Stimulated activated CD4-positive, alpha-beta T cell treated with anti-CD3 and anti-CD28 coated beads, Interleukin-4, amount 100 ng/mL, for 24 hours (primary cell): ENCODE measurements at regions not wholly inside any gene's neighbourhood (a gene's known extent, or its start where the extent isn't known, plus 50 kb on each side); places are given as distances from the start of the nearest gene placed in this dataset.
"Not testable (repeated sequence)": the region's sequence is repeated elsewhere in the genome, so short reads cannot be mapped to it uniquely, and the experiment has no call there.

Experiments
- DNase-seq: peaks from one replicate; pipeline ENCODE4 v3.0.0-alpha.2; 2020

DNA sequence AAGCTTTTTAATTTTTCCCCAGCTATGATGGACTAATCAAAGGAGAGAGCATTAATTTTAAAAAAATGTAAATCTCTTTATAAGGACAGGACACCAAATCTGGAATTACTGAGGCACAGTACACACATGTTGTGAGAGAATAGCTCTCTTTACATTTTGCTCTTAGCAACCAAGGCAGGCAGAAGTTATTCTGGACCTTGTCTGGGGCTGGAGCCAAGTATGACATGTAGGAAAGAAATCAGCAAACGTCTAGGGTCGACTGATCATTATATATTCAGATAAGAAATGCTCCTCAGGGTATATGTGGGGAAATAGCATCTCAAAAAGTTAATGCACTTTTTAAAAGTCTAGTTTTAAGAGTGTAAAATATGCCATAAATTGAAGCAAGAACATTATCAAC lies 1330.0 kb upstream of the CELF4 start:
- no peak for DNase-seq

DNA sequence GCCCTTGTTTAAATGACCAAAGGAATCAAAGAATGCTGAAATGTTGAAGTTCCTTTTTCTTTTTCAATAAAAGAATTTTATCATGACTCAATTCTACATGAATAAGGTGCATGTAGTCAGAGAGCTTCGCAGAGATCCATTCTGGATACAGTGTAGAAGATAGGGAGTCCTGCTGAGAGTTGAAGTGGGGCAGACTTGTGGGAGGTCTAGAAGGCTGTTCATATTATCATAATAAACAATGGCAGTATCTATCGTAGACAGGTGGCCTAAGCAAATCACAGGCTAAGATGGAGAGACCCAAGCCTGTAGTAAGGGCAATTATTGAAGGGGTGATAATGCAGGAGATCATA lies 1322.0 kb upstream of the CELF4 start:
- DNase-seq = no peak

GRCh38 chr18:38886861-38887670 lies 1321.5 kb upstream of the CELF4 start:
- DNase-seq = no peak

GRCh38 chr18:38886235-38886634 lies 1320.6 kb upstream of the CELF4 start:
- no peak for DNase-seq

DNA sequence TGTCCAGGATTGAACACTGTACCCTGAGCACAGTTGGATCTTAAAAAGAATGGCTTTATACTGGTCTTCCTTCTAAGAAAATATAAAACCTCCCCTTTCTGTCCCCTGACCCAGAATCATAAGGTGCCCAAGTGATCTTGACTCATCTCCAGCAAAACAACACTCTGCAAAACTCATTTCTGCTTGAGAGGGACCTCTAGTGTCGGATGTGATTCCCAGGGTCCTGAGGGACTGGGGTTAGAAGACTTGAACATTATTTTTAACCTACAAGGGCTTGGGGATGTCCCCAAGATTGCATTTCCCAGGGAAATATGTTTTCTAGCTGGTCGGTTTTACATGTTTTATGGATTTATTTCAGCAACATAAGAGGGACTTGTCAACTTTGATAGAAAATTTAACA lies 1318.5 kb upstream of the CELF4 start:
- no peak for DNase-seq

DNA sequence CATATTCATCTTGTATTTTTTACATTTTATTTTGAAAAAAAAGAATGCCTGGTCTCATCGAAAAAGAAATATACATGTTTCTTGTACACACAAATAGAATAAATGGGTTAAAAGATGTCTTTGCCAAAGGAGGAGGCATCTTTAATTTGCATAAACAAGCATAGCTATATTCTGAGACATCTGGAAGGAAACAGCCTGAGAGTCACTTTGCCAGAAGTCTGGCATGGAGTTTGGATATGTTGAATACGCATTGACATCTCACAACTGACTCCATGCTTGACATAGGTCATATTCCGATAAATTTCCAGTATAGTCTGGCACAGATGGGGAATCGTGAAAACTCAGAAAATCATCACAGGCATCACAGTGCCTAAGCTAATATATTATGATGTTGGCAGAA lies 1317.5 kb upstream of the CELF4 start:
- no peak for DNase-seq

GRCh38 chr18:38879871-38880270 lies 1314.3 kb upstream of the CELF4 start:
- DNase-seq = no peak

- no peak for DNase-seq
Measured at GRCh38 chr18:38872342-38872741, 1306.7 kb upstream of the CELF4 start.

DNA sequence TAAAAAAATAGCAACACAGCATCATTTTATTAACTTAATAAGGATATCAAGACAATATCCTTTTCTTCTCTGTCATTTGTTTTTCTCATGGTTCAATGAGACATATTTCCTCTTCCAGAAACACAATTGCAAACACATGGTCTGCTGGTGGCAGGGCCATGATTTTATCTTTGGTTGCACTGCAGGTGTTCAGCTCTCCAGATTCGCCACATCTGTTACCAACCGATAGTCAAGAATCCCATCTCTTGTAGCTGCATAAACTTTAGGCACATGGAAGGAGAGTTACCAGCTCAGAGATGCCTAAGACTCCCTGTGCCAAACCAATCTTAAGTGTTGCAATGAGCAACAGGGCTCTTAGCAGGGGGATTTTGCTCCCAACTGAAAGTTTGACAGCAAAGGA lies 1303.2 kb upstream of the CELF4 start:
- no peak for DNase-seq

DNA sequence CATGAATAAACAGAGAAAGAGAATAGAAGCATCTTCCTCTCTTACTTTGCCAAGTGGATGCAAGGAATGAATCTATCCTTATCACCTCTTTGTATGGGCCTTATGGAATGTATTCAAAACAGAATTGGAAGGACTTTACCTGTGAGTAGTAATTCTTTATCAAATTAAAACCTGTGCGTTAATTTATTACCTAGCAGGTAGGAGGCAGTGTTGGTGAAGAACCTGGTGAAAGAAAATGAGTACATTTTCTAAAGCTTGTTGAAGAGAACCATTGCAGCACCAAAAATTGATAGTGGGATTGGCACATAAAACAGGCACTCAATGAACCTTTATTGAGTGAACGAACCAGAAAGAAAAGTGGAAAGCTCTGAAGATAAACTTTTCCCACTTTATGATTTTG lies 1302.1 kb upstream of the CELF4 start:
- DNase-seq = no peak

GRCh38 chr18:38851526-38851925 lies 1285.9 kb upstream of the CELF4 start:
- DNase-seq = no peak

- no peak for DNase-seq
Measured at GRCh38 chr18:38847326-38847725, 1281.7 kb upstream of the CELF4 start.

- no peak for DNase-seq
Measured at GRCh38 chr18:38843291-38843690, 1277.7 kb upstream of the CELF4 start.

- DNase-seq = no peak
Measured at GRCh38 chr18:38826247-38826646, 1260.6 kb upstream of the CELF4 start.

DNA sequence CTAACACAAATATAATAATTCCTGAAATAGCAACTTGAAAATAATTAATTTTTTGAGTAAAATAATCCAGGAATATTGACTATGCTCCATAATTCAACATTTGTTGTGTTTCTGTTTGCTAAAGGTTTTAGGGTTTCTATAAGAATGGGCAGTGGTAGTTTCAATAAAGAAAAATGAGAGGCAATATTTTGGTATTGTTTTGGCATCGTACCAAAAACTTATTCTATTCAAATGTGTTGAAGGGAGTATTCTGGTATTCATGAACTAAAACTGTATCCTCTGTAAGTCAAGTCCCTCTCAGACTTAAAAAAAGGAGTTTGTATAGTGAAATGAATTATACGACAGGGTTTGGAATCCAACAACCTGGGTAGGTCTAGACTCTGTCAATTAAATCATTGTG lies 1245.6 kb upstream of the CELF4 start:
- no peak for DNase-seq

DNA sequence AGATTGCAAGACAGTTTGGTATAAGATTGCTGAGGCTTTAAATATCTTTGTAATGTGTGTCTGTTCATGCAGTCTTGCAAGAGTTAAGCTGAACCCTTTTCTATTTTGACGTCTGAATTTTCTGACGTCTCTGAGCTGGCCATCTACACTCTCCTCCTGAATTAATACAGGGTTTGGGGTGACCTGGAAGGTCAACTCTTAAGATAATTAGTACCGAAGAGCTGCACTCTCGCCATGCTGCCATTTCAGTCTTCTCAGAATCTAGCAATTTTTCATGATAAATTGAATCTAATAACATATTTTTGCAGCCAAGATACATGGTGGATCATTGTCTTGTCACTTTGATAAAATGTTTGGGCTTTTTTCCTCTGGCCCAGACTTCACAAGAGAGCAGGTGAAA lies 1245.2 kb upstream of the CELF4 start:
- no peak for DNase-seq

DNA sequence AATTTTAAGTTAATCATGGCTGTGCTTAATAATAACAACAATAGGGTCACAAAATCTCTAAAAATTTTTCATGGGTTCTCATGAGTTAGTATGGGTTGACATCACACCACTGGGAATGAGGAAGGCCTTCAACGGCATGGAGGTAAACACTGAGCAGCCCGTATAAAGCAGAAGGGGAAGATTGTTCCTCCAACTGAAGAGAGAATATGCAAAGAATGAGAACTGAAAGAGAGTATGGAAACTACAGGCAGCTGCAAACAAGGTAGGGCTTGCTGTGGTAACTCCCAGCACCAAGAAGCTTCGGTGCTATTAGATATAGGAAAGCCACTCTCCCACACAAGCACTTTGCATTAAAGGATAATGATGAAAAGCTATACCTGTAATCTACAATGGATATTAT lies 1242.3 kb upstream of the CELF4 start:
- no peak for DNase-seq

DNA sequence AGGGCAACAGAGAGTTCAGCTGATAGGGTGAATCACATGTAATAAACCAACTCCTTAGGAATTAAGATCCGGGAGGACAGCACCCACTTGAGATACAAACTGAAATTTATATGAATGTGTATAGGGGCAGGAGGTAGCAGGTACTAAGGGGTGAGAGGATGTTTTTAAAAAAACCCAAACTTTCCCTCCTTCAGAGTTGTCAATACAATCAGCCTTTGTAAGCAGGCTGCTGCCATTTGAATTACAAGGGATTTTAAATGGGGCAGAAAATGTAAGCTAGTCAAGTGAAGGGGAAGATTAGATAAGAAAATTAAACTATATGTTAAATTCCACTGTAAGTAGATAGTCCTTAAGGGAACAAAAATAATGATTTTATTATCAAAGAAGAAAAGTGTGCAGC lies 1239.7 kb upstream of the CELF4 start:
- no peak for DNase-seq

GRCh38 chr18:38801640-38802039 lies 1236.0 kb upstream of the CELF4 start:
- DNase-seq = no peak

DNA sequence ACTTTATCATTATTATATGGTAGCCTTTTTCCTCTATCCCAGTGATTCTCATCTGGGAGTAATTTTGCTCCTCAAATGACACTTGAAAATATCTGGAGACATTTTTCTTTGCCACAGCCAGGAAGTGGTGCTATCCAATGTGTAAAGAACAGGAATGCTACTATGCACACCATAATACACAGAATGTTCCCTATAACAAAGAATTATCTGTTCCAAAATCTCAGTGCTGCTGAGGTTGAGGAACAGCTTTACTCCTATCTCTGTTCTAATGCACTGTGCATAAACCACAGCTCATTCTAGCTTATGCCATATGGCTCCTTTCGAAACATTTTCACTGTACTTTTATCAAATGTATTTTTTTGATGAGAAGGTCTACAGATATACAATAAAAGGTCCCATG lies 1231.2 kb upstream of the CELF4 start:
- no peak for DNase-seq

GRCh38 chr18:38792731-38793130 lies 1227.1 kb upstream of the CELF4 start:
- no peak for DNase-seq

DNA sequence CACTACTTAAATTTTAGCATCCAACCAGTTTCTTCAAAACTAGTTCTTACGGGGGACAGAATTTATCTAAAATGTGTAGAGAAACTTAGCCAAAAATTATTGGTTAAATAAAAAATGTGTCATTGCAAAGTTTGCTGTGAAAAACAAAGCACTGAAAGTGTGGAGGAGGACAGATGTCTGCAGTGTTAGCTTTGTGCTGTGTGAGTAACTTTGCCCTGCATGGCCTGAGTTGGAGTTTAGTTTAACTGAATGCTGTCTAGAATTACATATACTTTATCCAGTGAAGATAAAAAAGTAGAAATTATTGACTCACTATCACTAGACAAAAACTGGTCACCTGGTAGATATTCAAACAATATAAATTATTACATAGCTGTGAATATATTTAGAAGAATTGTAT lies 1225.2 kb upstream of the CELF4 start:
- DNase-seq = no peak

- no peak for DNase-seq
Measured at GRCh38 chr18:38790303-38790702, 1224.7 kb upstream of the CELF4 start.

DNA sequence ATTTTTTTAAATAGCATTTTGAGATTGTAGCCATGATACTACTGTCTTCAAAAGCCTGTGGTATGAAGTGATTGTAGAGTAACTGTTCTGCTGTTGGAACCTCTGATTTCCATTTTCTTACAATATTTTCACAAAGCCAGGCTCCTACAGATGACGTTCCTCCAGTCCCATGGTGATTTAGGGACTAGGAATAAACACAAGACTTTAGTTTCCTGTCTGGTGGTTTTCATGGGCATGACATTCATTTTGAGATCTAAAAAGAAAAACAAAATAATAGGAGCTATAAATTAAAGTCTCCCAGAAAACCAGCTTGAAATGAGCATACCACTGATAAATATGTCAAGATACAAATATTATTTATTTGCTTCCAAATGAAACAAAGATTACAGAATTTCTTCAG lies 1223.5 kb upstream of the CELF4 start:
- no peak for DNase-seq

GRCh38 chr18:38786906-38787305 lies 1221.3 kb upstream of the CELF4 start:
- no peak for DNase-seq

DNA sequence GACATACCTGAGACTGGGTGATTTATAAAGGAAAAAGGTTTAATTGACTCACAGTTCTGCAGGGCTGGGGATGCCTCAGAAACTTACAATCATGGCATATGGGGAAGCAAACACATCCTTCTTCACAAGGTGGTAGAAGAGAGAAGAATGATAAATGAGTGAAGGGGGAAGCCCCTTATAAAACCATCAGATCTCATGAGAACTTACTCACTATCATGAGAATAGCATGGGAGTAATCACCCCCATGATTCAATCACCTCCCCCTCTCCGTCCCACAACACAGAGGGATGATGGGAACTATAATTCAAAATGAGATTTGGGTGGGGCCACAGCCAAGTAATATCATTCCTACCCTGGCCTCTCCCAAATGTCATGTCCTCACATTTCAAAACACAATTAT lies 1206.0 kb upstream of the CELF4 start:
- DNase-seq = not testable (repeated sequence)
